IMR-90 (cell line): ENCODE measurements at regions not wholly inside any gene's neighbourhood (a gene's known extent, or its start where the extent isn't known, plus 50 kb on each side); places are given as distances from the start of the nearest gene placed in this dataset.

Experiments used
- ATAC-seq: fragments of 200-7000 bp; cut with Tn5 transposase; 2 replicates; pipeline ENCODE4 v1.9.1; 2020; ENCODE audit warnings: low read depth, mild to moderate bottlenecking, moderate library complexity
- BruUV-seq: library from RNA; stranded (reverse); fragments of 400-500 nt; replicated peaks from 2 replicates; lab custom pipeline; 2021; lab: Mats Ljungman, UMichigan
- CTCF ChIA-PET: fragments of 300-600 bp; formaldehyde crosslinking; extraction: SDS; loops from one replicate; lab custom pipeline; 2021; ENCODE audit warnings: antibody characterized with exemption; lab: Yijun Ruan, JAX
- POLR2A ChIA-PET: fragments of 300-600 bp; sonication (Branson Sonifier 250); formaldehyde crosslinking; loops from one replicate; lab custom pipeline; 2022; ENCODE audit warnings: antibody characterized with exemption; ENCODE audit not compliant: unreplicated experiment; lab: Charles Lee
- DNase-seq: peaks from one replicate; pipeline ENCODE4 v3.0.0; 2013
- H2AFZ ChIP-seq: replicated peaks from 2 replicates; pipeline ENCODE3; 2013; ENCODE audit warnings: low read length, mild to moderate bottlenecking; ENCODE audit not compliant: poor library complexity
- H2AK5ac ChIP-seq: 2 replicates; pipeline ENCODE4 v1.6.1; 2013; ENCODE audit warnings: low read depth, low read length, inconsistent platforms
- H2AK9ac ChIP-seq: replicated peaks from 2 replicates; pipeline ENCODE3; 2013; ENCODE audit warnings: mild to moderate bottlenecking, low read depth, low read length, moderate library complexity; ENCODE audit not compliant: poor library complexity
- H2BK120ac ChIP-seq: 2 replicates; pipeline ENCODE4 v1.6.1; 2013; ENCODE audit warnings: low read depth, low read length, inconsistent platforms
- H2BK15ac ChIP-seq: 3 replicates; pipeline ENCODE4 v1.6.1; 2013; ENCODE audit warnings: low read depth, low read length, inconsistent platforms
- H2BK20ac ChIP-seq: 2 replicates; pipeline ENCODE4 v1.6.1; 2013; ENCODE audit warnings: low read depth, mild to moderate bottlenecking, inconsistent platforms, low read length, moderate library complexity
- H2BK5ac ChIP-seq: 2 replicates; pipeline ENCODE4 v1.6.1; 2013; ENCODE audit warnings: mild to moderate bottlenecking, low read depth, low read length, inconsistent platforms; ENCODE audit not compliant: poor library complexity, severe bottlenecking
- H3K14ac ChIP-seq: replicated peaks from 2 replicates; pipeline ENCODE4 v1.6.1; 2013; ENCODE audit warnings: low read depth, low read length, inconsistent platforms
- H3K18ac ChIP-seq: 2 replicates; pipeline ENCODE4 v1.6.1; 2013; ENCODE audit warnings: low read depth, low read length, control low read depth
- H3K23ac ChIP-seq: 2 replicates; pipeline ENCODE4 v1.6.1; 2013; ENCODE audit warnings: low read depth, low read length, inconsistent platforms
- H3K27ac ChIP-seq: 2 replicates; pipeline ENCODE4 v1.5.1; 2013; ENCODE audit warnings: mild to moderate bottlenecking, control low read depth, low read length; ENCODE audit not compliant: insufficient read depth
- H3K27me3 ChIP-seq: 2 replicates; pipeline ENCODE4 v1.6.1; 2013; ENCODE audit warnings: low read length; ENCODE audit not compliant: control insufficient read depth, insufficient read depth
- H3K36me3 ChIP-seq: 2 replicates; pipeline ENCODE4 v1.6.1; 2013; ENCODE audit warnings: low read length, mixed read lengths; ENCODE audit not compliant: control insufficient read depth, insufficient read depth
- H3K4ac ChIP-seq: 2 replicates; pipeline ENCODE4 v1.6.1; 2013; ENCODE audit warnings: low read depth, low read length, inconsistent platforms
- H3K4me1 ChIP-seq: 2 replicates; pipeline ENCODE4 v1.6.1; 2013; ENCODE audit warnings: low read length, mixed read lengths; ENCODE audit not compliant: control insufficient read depth, insufficient read depth
- H3K4me2 ChIP-seq: 2 replicates; pipeline ENCODE4 v1.6.1; 2013; ENCODE audit warnings: low read depth, mild to moderate bottlenecking, control low read depth, low read length, moderate library complexity
- H3K4me3 ChIP-seq: 2 replicates; pipeline ENCODE4 v1.5.1; 2013; ENCODE audit warnings: low read depth, mild to moderate bottlenecking, control low read depth, low read length, moderate library complexity; ENCODE audit not compliant: insufficient read depth
- H3K56ac ChIP-seq: 2 replicates; pipeline ENCODE4 v1.6.1; 2013; ENCODE audit warnings: low read length, inconsistent platforms; ENCODE audit not compliant: insufficient read depth; ENCODE audit errors: extremely low read depth
- H3K79me1 ChIP-seq, 2 experiments: 2 replicates each; pipeline ENCODE4 v1.6.1; 2013; ENCODE audit warnings: low read length in 2 of 2, inconsistent platforms in 1 of 2, low read depth in 1 of 2
- H3K9ac ChIP-seq: 2 replicates; pipeline ENCODE4 v1.6.1; 2013; ENCODE audit warnings: low read depth, low read length, control low read depth
- H3K9me1 ChIP-seq: 2 replicates; pipeline ENCODE4 v1.6.1; 2013; ENCODE audit warnings: low read length, inconsistent platforms; ENCODE audit not compliant: insufficient read depth
- H3K9me3 ChIP-seq: 2 replicates; pipeline ENCODE4 v1.6.1; 2013; ENCODE audit warnings: low read length; ENCODE audit not compliant: control insufficient read depth, insufficient read depth
- H4K20me1 ChIP-seq: 2 replicates; pipeline ENCODE4 v1.6.1; 2013; ENCODE audit warnings: low read length, inconsistent platforms; ENCODE audit not compliant: insufficient read depth
- H4K5ac ChIP-seq: 2 replicates; pipeline ENCODE4 v1.6.1; 2013; ENCODE audit warnings: mild to moderate bottlenecking, low read depth, low read length, control low read depth
- H4K8ac ChIP-seq, 2 experiments: 2 replicates each; pipeline ENCODE4 v1.6.1; 2013; ENCODE audit warnings: low read depth in 2 of 2, low read length in 2 of 2, control low read depth in 1 of 2, inconsistent platforms in 1 of 2
- H4K91ac ChIP-seq: 2 replicates; pipeline ENCODE4 v1.6.1; 2013; ENCODE audit warnings: low read depth, low read length, inconsistent platforms; ENCODE audit not compliant: insufficient read depth
- CEBPB ChIP-seq: IDR thresholded peaks from 2 replicates; pipeline ENCODE4 v1.6.1; 2012; ENCODE audit warnings: low read depth, low read length, improper control_type of control experiment
- CHD1 ChIP-seq: IDR thresholded peaks from 2 replicates; pipeline ENCODE4 v1.6.1; 2012; ENCODE audit warnings: low read depth, low read length, improper control_type of control experiment
- CTCF ChIP-seq: conservative IDR thresholded peaks from 2 replicates; pipeline ENCODE4 v1.5.1; 2012; ENCODE audit warnings: mild to moderate bottlenecking, low read depth, low read length, improper control_type of control experiment
- ELK1 ChIP-seq: fragments of 150-350 bp; IDR thresholded peaks from 2 replicates; pipeline ENCODE4 v1.6.1; 2016; ENCODE audit warnings: low read depth, mild to moderate bottlenecking, low read length, moderate library complexity, borderline replicate concordance
- FOS ChIP-seq: fragments of 150-350 bp; IDR thresholded peaks from 2 replicates; pipeline ENCODE4 v1.6.1; 2016; ENCODE audit warnings: low read depth, low read length
- MAFK ChIP-seq: IDR thresholded peaks from 2 replicates; pipeline ENCODE4 v1.6.1; 2012; ENCODE audit warnings: low read depth, low read length, improper control_type of control experiment
- MAZ ChIP-seq: IDR thresholded peaks from 2 replicates; pipeline ENCODE4 v1.6.1; 2012; ENCODE audit warnings: low read depth, mild to moderate bottlenecking, low read length, improper control_type of control experiment, moderate library complexity, borderline replicate concordance
- MXI1 ChIP-seq: IDR thresholded peaks from 2 replicates; pipeline ENCODE4 v1.6.1; 2012; ENCODE audit warnings: low read depth, mild to moderate bottlenecking, low read length, moderate library complexity, borderline replicate concordance
- NFE2L2 ChIP-seq: fragments of 150-350 bp; IDR thresholded peaks from 2 replicates; pipeline ENCODE4 v1.6.1; 2016; ENCODE audit warnings: low read depth, mild to moderate bottlenecking, low read length
- POLR2A ChIP-seq: IDR thresholded peaks from 2 replicates; pipeline ENCODE4 v1.6.1; 2012; ENCODE audit warnings: mild to moderate bottlenecking, low read depth, low read length
- RAD21 ChIP-seq: IDR thresholded peaks from 2 replicates; pipeline ENCODE4 v1.6.1; 2012; ENCODE audit warnings: low read length, improper control_type of control experiment
- RCOR1 ChIP-seq: IDR thresholded peaks from 2 replicates; pipeline ENCODE4 v1.6.1; 2012; ENCODE audit warnings: mild to moderate bottlenecking, low read length, improper control_type of control experiment; ENCODE audit not compliant: insufficient replicate concordance
- RFX5 ChIP-seq: IDR thresholded peaks from 2 replicates; pipeline ENCODE4 v1.8.0; 2012; ENCODE audit warnings: low read depth, mild to moderate bottlenecking, low read length, moderate library complexity
- SMC3 ChIP-seq: fragments of 150-350 bp; IDR thresholded peaks from 2 replicates; pipeline ENCODE4 v1.6.1; 2016; ENCODE audit warnings: low read depth, mild to moderate bottlenecking, antibody characterized with exemption, low read length, moderate library complexity
- USF2 ChIP-seq: fragments of 150-350 bp; IDR thresholded peaks from 2 replicates; pipeline ENCODE4 v1.6.1; 2017; ENCODE audit warnings: mild to moderate bottlenecking, antibody characterized with exemption, low read length, low read depth
- WGBS, 2 experiments: methylation state at CpG; one replicate each; pipeline versions ENCODE4 v1.1.5 to v1.1.7; 2013; ENCODE audit warnings: missing lambda C conversion rate in 2 of 2; ENCODE audit not compliant: insufficient read length in 1 of 2; ENCODE audit errors: extremely low coverage in 2 of 2; 5-methylcytosine and 5-hydroxymethylcytosine counted together
- dilution Hi-C: fragments of 300-500 bp; cut with HindIII; formaldehyde crosslinking; loops from one replicate; pipeline ENCODE4 v1.14.3; 2018; ENCODE audit warnings: low sequenced_read_pairs; ENCODE audit not compliant: unreplicated experiment
- in situ Hi-C: fragments of 300-500 bp; cut with MboI; formaldehyde crosslinking; loops from 3 replicates; pipeline ENCODE4 v1.14.3; 2019; ENCODE audit warnings: low sequenced_read_pairs, inconsistent platforms, mixed read lengths
- intact Hi-C: fragments of 100-400 bp; cut with micrococcal nuclease; formaldehyde crosslinking; loops from 2 replicates; pipeline ENCODE4 v1.10.0; 2022

DNA sequence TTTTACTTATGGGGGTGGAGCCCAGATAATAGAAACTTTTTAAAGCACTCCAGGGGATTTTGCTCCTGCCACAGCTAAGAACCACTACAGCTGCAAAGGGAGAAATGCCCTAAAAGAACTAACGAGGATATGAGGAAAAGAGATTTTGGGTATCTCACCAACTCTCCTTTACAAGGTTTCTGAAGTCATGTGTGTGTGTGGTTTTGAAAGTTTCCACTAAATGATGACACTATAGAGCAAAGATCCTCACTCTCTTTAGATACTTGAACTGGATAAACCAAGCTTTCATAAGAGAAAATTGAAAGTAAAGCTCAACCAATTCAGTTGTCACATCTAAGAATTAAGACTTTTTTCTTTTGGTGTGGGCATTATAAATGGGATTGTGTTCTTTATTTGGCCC, 455.3 kb upstream of the ALCAM start:
- H2BK20ac ChIP-seq, result peak overlapping the region; percentile 74
- peak; percentile 31 for DNase-seq
- peak overlapping the region; percentile 46; the same call in 1 of the 2 replicates for H3K9ac ChIP-seq
- peak overlapping the region; percentile 42; the same call in 1 of the 2 replicates for H3K4ac ChIP-seq
- POLR2A ChIA-PET, result no interaction called here
- TF ChIP-seq RCOR1 (no peak), CHD1 (no peak), FOS (no peak), RAD21 (no peak), NFE2L2 (no peak), MAFK (no peak), ELK1 (no peak), MXI1 (no peak), USF2 (no peak), MAZ (no peak), POLR2A (no peak), CEBPB (no peak), CTCF (no peak), RFX5 (no peak), SMC3 (no peak)
- dilution Hi-C loops, result no loop called here
- H2BK5ac ChIP-seq, result peak overlapping the region; percentile 62
- no peak overlapping the region for H2AK9ac ChIP-seq
- H3K4me1 ChIP-seq, result peaks cover 7% of the 10 kb centered on the region
- no peak overlapping the region; the same call in 2 of the 3 replicates for H2BK15ac ChIP-seq
- no peaks in the 10 kb centered on the region for H4K20me1 ChIP-seq
- intact Hi-C loops, result no loop called here
- peak overlapping the region in 1 of 2 experiments; percentile 48; a peak in 1 of 4 replicates for H4K8ac ChIP-seq
- WGBS, 2 experiments, result no CpG with 5 or more reads among the region's 1 CpG
- H3K56ac ChIP-seq, result peak overlapping the region; percentile 43; the same call in 1 of the 2 replicates
- peaks cover 6% of the 10 kb centered on the region in 2 experiments; a peak in 1 of 4 replicates for H3K79me1 ChIP-seq
- no TSS peak for BruUV-seq
- H3K9me1 ChIP-seq, result no peaks in the 10 kb centered on the region
- H3K23ac ChIP-seq, result 0 out of 2 replicates have a peak overlapping the region, but pooled peaks have one; percentile 44
- H4K91ac ChIP-seq, result peak overlapping the region; percentile 10; the same call in 1 of the 2 replicates
- peak overlapping the region; percentile 18; the same call in 1 of the 2 replicates for H4K5ac ChIP-seq
- no peaks in the 10 kb centered on the region for H3K27me3 ChIP-seq
- H3K9me3 ChIP-seq, result 0 out of 2 replicates have a peak, but pooled peaks cover 2% of the 10 kb centered on the region
- H3K14ac ChIP-seq, result peak overlapping the region; percentile 85
- no peak overlapping the region for H2AK5ac ChIP-seq
- in situ Hi-C loops, result loop anchor here (25.0 kb wide), 1 partner anchor 451 kb away; the partner anchor contains the start of gene ALCAM
- no peak overlapping the region for H3K27ac ChIP-seq
- H3K18ac ChIP-seq, result peak overlapping the region; percentile 71; the same call in 1 of the 2 replicates
- no peak overlapping the region for H2AFZ ChIP-seq
- H3K36me3 ChIP-seq, result no peaks in the 10 kb centered on the region
- H2BK120ac ChIP-seq, result peak overlapping the region; percentile 64
- H3K4me2 ChIP-seq, result peak overlapping the region; percentile 59; the same call in 1 of the 2 replicates
- no peak for ATAC-seq
- CTCF ChIA-PET, result no interaction called here
- H3K4me3 ChIP-seq, result no peak overlapping the region
